HK-2 (cell line): ENCODE measurements at regions not wholly inside any gene's neighbourhood (a gene's known extent, or its start where the extent isn't known, plus 50 kb on each side); places are given as distances from the start of the nearest gene placed in this dataset.

Experiments
- DNase-seq: peaks from one replicate; pipeline ENCODE4 v3.0.0-alpha.2; 2018; ENCODE audit not compliant: unreplicated experiment

- DNase-seq, result no peak
These were observed 151.6 kb upstream of the PRSS58 start for GRCh38 chr7:142409471-142409870.

DNA sequence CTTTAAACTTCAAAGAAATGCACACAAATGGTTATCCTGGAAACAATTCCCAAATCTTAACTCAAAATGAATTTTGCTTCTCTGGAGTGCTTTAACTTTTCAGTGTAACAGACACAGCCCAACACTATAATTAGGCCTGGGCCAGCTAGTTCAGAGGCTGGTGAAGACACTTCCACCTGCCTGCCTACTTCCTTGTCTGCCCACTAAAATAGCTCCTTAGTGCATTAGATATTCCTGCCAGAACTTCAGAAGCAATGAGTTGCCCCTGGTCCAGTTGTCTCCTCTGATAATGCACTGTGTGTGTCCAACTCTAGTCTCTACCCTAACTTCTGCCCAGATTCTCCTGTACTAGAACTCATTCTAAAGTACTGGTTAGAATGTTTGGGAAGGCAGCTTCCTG lies 150.9 kb upstream of the PRSS58 start:
- DNase-seq, result no peak

- DNase-seq, result no peak
These were observed 150.2 kb upstream of the PRSS58 start for GRCh38 chr7:142407939-142408570.

DNA sequence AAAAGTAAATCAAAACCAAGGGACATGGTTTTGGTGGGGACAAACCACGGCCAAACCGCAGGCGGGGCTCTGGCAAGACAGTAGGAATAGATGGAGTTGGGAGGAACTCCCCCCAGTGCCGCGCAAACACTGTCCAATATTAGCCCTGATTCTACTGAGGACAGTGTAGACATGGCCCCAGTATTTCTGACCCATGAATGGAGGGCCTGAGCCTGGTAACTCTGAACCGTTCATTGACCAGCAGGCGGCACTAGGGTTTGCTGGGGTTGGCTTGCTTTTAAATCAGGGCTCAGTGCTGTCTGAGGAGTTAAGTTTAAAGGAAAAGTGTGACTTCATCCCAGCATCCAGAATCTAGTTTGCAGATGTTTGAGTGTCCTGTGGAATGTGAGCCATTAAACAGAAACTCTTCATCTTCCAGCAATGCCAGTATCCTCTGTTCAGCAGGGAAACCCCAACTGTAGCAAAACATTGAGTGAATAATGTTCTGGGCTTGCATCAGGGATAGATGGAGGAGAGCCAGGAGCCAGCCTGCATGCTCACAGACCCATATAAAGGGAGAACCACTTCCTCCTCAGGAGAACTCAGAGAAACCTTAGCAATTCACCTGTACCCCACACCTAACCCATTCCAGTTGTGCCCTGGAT lies 147.4 kb upstream of the PRSS58 start:
- no peak for DNase-seq

DNA sequence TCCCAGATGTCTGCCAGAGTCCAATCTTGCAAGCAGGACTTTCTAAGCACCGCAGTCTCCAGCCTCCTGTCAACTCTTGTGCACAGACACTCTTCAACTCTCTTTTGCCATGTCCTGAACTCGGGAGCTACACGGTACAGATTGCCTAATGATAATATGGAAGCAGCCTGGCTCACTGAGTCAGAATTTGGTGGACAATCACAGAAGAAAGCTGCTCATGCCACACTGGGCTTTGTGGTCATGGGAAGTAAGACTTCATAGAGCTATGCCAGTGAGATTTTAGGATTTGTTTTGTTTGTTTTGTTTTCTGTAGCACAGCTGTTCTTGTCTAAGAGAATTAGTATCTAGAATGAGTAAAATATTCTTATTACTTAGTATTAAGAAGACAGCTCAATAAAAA lies 144.1 kb upstream of the PRSS58 start:
- DNase-seq, result no peak

DNA sequence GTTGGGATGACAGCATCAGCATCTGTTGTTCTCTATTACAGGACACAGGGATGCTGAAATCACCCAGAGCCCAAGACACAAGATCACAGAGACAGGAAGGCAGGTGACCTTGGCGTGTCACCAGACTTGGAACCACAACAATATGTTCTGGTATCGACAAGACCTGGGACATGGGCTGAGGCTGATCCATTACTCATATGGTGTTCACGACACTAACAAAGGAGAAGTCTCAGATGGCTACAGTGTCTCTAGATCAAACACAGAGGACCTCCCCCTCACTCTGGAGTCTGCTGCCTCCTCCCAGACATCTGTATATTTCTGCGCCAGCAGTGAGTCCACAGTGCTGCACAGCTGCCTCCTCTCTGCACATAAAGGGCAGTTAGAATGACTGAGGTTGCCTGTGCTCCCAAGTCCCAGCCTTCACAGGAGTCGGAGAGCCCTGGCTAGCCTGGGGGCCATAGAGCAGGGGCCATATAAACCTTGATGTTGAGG lies 142.2 kb upstream of the PRSS58 start:
- no peak for DNase-seq

GRCh38 chr7:142391191-142391992 lies 133.5 kb upstream of the PRSS58 start:
- DNase-seq, result no peak

GRCh38 chr7:142389544-142389943 lies 131.7 kb upstream of the PRSS58 start:
- DNase-seq, result no peak

DNA sequence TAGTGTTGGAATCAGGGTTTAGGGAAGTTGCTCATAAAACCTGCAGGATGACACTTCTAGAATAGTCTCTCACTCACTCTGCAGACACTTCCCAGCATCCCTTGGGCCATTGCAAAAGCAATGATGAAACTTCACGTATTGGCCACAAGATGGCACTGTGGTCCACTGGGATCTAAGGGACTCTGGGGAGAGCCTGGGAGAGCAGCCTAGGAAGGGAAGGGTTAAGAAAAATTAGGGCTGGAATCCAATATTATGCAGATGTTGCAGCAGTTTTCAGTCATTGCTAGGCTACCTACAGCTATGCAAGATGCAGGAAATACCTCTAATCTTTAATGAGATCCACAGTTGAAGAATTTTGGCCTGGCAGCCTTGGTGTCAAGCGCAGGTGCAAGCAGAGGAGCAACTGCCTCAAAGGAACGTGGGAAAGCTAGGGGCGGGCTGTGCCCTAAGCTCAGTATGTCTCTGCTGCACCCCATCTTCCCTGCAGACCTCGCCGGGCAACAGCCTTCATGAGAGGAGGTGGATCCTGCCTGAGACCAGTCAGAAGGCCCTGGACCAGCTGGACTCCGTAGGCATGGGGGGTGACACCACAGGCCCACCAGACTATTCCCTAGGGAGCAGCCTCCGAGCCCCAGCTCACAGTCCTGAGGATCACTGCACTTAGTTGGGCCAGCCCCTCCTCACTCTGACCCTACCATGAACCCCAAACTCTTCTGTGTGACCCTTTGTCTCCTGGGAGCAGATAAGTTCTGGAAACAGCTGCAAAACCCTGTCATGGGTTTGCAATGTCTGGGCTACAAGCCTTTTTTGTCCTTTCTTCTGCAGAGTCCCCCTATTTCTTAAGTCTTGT lies 127.9 kb upstream of the PRSS58 start:
- peak; percentile 26 for DNase-seq

GRCh38 chr7:142384493-142384922 lies 126.7 kb upstream of the PRSS58 start:
- DNase-seq, result peak; percentile 31

GRCh38 chr7:142383841-142384492 lies 126.1 kb upstream of the PRSS58 start:
- DNase-seq, result no peak

- no peak for DNase-seq
These were observed 124.0 kb upstream of the PRSS58 start for GRCh38 chr7:142381727-142382390.

DNA sequence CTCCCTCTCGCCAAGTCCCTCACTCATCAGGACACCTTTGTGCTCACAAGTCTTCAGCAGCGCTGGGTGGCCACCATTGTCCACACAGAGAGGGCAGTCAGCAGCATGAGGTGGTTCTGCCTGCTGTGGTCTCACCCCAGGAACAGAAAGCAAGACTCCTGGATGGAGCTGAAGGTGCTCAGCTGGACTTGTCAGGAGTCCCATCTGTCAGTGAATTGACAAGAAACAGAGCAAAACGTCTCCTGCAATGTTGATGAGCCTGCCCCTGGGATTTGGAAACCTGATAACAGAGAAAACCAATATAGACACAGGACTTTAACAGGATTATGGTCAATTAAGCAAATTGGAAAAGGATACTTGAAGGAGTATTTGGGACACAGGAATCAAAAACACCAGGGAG lies 122.2 kb upstream of the PRSS58 start:
- DNase-seq, result no peak

DNA sequence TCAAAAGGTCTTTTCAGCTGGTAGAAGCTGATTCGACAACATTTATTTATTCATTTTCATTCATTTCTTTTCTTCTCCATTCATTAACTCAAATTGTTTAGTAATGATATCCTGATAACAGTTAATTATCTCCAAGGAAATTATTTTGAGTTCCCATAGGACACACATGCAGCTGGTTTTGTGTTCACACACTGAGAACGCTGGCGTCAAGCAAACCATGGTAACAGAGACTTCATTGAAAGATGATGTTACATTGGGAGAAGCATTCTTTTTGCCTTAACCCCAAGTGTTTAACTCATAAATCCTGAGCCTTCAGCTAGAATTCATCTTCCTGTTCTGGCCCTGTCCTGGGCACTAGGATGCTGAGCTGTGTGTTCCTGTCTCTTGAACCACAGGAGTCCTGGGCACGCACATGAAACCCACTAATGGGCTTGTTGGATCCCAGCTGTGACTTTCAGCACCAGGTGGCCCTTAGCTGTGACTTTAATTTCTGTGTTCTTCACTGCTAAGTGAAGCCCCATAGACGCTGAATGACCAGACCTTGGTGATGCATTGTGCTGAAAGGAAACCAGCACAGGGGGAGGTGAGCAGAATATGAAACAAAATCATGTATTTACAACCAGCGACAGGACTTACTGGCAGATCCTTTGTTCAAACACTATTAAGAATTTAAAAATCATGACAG lies 121.5 kb upstream of the PRSS58 start:
- DNase-seq, result no peak

DNA sequence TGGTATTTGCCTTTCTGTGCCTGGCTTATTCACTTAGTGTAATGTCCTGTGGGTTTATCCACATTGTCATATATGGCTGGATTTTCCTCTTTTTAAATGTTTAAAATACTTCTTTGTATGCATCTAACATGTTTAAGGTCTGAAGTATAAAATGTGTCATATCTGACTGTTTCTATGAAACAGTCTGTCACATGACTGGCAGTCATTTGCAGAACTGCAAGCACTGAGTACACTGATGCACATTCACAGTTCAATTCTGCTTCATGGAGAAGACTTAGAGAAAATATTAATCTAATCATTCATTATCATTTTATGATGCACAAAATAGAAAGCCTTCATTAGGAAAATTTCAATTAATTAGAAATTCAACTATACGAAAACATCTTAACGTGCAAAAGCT lies 119.7 kb upstream of the PRSS58 start:
- no peak for DNase-seq

- no peak for DNase-seq
These were observed 118.6 kb upstream of the PRSS58 start for GRCh38 chr7:142376356-142376997.

DNA sequence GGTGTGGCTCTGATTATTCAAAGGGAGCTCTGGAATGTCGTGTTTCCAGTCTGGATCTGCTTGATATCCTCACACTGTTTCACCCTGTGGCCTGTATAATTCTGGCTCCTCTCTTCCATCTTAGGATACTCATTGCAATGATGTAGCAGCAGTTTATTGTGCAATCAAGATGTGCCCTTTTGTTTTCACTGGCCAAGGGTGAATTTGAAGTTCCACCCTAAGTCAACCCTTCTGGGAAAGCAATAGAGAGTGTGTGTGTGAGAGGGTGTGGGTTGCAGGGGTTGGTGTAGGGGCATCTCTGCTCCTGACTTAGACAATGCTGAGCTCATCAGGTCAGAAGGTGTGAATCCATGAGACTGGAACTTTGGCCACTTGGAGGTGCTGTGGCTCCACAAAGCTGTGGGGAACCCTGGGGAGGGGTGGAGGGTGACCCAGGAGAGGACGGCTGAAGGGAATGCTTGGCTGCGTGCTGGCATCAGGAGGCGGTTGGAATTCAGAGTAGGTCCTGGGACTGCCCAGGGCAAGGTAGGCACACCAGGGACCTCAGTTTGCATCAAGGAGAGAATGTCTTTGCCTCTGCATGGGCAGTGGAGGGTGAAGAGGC lies 118.0 kb upstream of the PRSS58 start:
- no peak for DNase-seq

- DNase-seq, result no peak
These were observed 114.9 kb upstream of the PRSS58 start for GRCh38 chr7:142372727-142373126.
